ENCODE measurements at regions not wholly inside any gene's neighbourhood (a gene's known extent, or its start where the extent isn't known, plus 50 kb on each side); places are given as distances from the start of the nearest gene placed in this dataset.

DNA sequence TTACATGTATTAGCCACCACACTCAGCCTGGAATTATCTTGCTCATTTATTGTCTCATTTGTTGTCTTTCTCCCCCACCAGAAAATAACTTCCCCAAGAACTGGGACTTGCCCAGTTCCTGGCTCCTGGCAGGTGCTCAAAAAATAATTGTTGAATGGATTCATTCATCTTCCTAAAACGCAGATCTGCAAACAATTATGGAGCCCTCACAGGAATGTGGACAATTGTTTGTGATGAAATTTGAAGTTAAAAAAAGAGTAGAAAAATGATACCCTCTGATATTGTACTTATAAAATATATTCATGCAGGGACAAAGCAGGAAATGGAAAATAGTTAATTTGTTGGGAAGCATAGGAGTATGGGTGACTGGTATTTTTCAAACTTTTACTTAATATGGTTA is 60.7 kb upstream of the MAP1LC3B2 start:
- no peak for DNase-seq

DNA sequence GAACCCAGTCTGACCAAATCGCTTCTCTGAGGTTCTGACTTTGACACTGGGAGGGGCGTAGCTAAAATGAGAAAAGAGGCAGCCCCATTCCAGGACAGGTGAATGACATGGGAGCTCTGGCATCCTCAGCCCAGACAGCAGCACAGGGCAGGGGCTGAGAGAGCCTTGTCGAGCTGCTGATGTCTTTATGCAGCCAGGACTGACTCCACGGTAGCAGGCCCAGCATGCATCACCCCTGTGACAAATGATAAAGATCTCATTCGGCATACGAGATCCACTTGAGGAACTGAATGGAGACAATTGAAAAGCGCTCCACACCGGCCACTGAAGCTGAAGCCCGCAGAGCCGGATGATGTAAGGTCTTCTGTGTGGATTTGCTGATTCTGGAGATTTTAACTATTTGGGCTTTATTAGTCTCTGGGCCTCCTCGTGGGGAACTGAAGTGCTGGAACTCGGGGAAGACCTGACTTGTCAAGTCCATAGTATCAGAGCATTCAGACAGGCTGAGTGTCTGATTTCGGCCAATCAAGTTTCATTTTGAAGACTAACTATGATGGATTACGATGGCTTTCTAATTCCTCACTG is 56.9 kb upstream of the MAP1LC3B2 start:
- DNase-seq: no peak

- no peak for DNase-seq
These were observed 56.1 kb upstream of the MAP1LC3B2 start for GRCh38 chr12:116502989-116503496.

DNA sequence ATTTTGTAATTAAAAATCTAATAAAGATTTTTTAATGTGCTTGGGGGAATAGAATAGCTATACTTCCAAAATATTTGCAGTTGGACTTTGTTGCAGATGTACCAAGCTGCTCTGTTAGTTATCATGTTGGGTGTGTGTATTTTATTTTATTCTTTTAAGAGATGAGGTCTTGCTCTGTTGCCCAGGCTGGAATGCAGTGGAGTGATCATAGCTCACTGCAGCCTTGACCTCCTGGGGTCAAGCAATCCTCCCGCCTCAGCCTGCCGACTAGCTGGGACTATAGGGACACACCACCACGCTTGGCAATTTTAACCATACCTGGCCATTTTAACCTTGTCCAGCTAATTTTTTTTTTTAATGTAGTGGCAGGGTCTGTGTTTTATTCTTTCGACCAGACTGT is 54.7 kb upstream of the MAP1LC3B2 start:
- DNase-seq: no peak

DNA sequence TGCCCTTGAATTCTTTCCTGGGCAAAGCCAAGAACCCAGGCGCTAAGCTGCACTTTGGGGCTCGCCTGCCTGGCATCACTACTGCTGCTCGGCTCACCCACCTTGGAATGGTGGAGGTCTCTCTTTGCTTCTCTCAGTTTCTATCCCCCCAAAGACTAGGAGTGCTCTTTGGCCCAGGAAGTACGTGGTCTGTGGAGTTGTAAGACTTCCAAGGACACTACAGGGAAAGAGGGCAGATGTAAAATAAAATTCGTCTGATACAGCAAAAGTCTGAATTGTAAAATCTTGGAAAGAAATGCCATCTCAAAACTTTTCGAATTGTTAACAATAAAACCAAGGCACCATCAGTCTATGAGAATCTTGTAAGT is 52.5 kb upstream of the MAP1LC3B2 start:
- DNase-seq: no peak

DNA sequence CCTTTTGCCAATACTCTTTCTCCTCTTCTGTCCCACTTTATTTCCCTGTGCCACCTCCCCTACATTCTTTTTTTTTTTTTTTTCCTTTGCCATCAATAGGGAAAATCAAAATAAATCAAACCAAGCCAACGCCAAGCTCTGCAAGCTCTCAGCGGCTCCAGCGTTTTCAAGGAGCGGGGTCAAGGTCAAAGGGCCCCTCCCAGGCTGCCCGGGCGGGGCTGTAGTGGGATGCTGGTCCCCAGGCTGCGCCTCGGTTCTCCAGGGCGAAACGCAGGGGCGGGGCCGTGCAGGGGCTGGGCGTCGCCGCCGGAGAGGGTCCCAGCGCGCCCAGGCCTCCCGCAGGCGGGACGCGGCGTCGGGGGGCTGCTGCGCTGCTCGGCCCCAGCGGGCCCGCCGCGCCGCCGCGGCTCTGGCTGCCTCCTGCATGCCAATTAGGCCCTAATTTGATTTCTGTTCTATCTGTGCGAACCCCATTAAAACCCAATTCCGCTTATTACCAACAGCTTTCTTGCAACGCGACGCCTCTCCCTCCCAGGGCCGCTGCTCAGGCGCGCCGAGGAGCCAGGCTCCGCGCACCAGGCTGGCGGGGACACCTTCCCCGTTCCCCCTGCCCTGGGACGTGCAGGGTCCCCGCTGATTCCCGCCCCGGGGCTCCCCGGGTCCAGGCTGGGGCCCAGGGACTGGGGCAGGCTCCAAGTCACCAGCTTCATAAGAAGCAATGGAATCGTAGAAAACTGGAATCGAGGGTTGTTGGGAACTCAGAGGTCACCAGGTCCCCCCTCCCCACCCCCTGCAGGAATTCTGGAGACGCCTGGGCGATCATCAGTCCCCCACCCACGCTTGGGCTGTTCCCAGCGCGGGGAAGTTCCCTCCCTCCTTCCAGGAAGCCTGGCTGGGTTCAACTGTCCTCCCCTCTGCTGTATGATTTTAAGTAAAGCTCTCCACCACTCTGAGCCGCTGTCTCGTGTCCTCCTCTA is 50.7 kb upstream of the MAP1LC3B2 start:
- DNase-seq: peak; percentile 74

Measured in eye (tissue), 1 donor.